PC-3 (cell line): ENCODE measurements at regions not wholly inside any gene's neighbourhood (a gene's known extent, or its start where the extent isn't known, plus 50 kb on each side); places are given as distances from the start of the nearest gene placed in this dataset.

Experiments used
- CTCF ChIP-seq: fragments of 300-600 bp; sonication (generic); conservative IDR thresholded peaks from 2 replicates; pipeline ENCODE4 v1.5.1; 2017; ENCODE audit warnings: antibody characterized with exemption, low read depth, mild to moderate bottlenecking, low read length
- EZH2 ChIP-seq: fragments of 300-600 bp; sonication (generic); IDR thresholded peaks from one replicate; pipeline ENCODE4 v1.6.1; 2017; ENCODE audit warnings: antibody characterized with exemption, mild to moderate bottlenecking, low read length; ENCODE audit not compliant: unreplicated experiment
- EZH2phosphoT487 ChIP-seq: fragments of 300-600 bp; sonication (generic); IDR thresholded peaks from 2 replicates; pipeline ENCODE4 v1.6.1; 2018; ENCODE audit warnings: mild to moderate bottlenecking, antibody characterized with exemption, low read length, borderline replicate concordance

GRCh38 chr3:4006288-4006687 lies 207.1 kb downstream of the LRRN1 start:
- TF ChIP-seq EZH2: no peak
- TF ChIP-seq CTCF: no peak
- no peak for TF ChIP-seq EZH2phosphoT487
